ENCODE measurements at regions not wholly inside any gene's neighbourhood (a gene's known extent, or its start where the extent isn't known, plus 50 kb on each side); places are given as distances from the start of the nearest gene placed in this dataset.

- TF ChIP-seq, protein P1, sequence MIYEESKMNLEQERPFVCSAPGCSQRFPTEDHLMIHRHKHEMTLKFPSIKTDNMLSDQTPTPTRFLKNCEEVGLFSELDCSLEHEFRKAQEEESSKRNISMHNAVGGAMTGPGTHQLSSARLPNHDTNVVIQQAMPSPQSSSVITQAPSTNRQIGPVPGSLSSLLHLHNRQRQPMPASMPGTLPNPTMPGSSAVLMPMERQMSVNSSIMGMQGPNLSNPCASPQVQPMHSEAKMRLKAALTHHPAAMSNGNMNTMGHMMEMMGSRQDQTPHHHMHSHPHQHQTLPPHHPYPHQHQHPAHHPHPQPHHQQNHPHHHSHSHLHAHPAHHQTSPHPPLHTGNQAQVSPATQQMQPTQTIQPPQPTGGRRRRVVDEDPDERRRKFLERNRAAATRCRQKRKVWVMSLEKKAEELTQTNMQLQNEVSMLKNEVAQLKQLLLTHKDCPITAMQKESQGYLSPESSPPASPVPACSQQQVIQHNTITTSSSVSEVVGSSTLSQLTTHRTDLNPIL (CRISPR knock-in tag; IDR thresholded peaks at IDR 0.05): no peak
- TF ChIP-seq ZNF592 (IDR thresholded peaks at IDR 0.05): peak; percentile 94
- 0 out of 2 replicates have a peak, but pooled peaks have one; percentile 32 for TF ChIP-seq NFATC3 (IDR thresholded peaks at IDR 0.05)
- peak; percentile 80 for TF ChIP-seq CBFA2T3 (IDR thresholded peaks at IDR 0.05)
- TF ChIP-seq NFE2L1 (tag; IDR thresholded peaks at IDR 0.05; ENCODE audit: borderline replicate concordance, low read depth): no peak
- no peak for TF ChIP-seq ZNF695 (CRISPR knock-in tag; IDR thresholded peaks at IDR 0.05)
- TF ChIP-seq, protein P2, sequence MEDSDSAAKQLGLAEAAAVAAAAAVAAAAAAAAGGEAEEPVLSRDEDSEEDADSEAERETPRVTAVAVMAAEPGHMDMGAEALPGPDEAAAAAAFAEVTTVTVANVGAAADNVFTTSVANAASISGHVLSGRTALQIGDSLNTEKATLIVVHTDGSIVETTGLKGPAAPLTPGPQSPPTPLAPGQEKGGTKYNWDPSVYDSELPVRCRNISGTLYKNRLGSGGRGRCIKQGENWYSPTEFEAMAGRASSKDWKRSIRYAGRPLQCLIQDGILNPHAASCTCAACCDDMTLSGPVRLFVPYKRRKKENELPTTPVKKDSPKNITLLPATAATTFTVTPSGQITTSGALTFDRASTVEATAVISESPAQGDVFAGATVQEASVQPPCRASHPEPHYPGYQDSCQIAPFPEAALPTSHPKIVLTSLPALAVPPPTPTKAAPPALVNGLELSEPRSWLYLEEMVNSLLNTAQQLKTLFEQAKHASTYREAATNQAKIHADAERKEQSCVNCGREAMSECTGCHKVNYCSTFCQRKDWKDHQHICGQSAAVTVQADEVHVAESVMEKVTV (CRISPR knock-in tag; IDR thresholded peaks at IDR 0.05): no peak; the same call in 1 of the 2 replicates
- TF ChIP-seq ZNF184 (CRISPR knock-in tag; IDR thresholded peaks at IDR 0.05): no peak
- no peak for TF ChIP-seq ARHGAP35 (IDR thresholded peaks at IDR 0.05; ENCODE audit: partially characterized antibody)
- no peak for TF ChIP-seq FIP1L1 (IDR thresholded peaks at IDR 0.05; ENCODE audit: low read depth, low read length, poor library complexity, severe bottlenecking)
- TF ChIP-seq, protein P3, sequence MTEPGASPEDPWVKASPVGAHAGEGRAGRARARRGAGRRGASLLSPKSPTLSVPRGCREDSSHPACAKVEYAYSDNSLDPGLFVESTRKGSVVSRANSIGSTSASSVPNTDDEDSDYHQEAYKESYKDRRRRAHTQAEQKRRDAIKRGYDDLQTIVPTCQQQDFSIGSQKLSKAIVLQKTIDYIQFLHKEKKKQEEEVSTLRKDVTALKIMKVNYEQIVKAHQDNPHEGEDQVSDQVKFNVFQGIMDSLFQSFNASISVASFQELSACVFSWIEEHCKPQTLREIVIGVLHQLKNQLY (CRISPR knock-in tag; conservative IDR thresholded peaks at IDR 0.05): no peak
- TF ChIP-seq BHLHE40 (IDR thresholded peaks at IDR 0.05; ENCODE audit: low read length): peak; percentile 14; the same call in 1 of the 2 replicates
- no peak for TF ChIP-seq BMI1 (IDR thresholded peaks at IDR 0.05; ENCODE audit: low read length)
- peak; percentile 59 for TF ChIP-seq ZFX (CRISPR knock-in tag; IDR thresholded peaks at IDR 0.05)
- peak; percentile 31 for TF ChIP-seq MAFF (IDR thresholded peaks at IDR 0.05; ENCODE audit: low read length)
- TF ChIP-seq SNIP1 (IDR thresholded peaks at IDR 0.05; ENCODE audit: low read depth): no peak
- TF ChIP-seq PATZ1 (CRISPR knock-in tag; IDR thresholded peaks at IDR 0.05; ENCODE audit: borderline replicate concordance): no peak
- TF ChIP-seq ARID1B (IDR thresholded peaks at IDR 0.05): peak; percentile 83
Measured at GRCh38 chr1:58884706-58885661, 101.1 kb upstream of the JUN start (continued).
